ENCODE measurements at regions not wholly inside any gene's neighbourhood (a gene's known extent, or its start where the extent isn't known, plus 50 kb on each side); places are given as distances from the start of the nearest gene placed in this dataset.

- no peak for DNase-seq
Measured at GRCh38 chr2:180187611-180188010, 180.5 kb upstream of the CWC22 start.

DNA sequence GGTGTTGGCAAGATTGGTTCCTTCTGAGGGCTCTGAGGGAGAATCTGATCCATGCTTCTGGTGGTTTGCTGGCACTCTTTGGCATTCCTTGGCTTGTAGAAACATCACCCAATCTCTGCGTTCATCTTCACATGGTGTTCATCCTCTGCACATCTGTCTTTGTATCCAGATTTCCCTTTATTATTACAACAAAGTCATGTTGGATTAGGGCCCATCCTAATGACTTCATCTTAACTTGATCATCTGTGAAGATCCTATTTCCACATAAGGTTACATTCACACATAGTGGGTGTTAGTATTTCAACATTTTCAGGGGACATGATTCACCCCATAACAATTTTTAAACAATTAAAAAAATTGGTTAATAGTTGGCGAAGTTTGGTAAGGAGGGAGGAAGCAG is 177.4 kb upstream of the CWC22 start:
- DNase-seq, result no peak

GRCh38 chr2:180180511-180180910 is 173.4 kb upstream of the CWC22 start:
- DNase-seq, result no peak

GRCh38 chr2:180177534-180177933 is 170.4 kb upstream of the CWC22 start:
- no peak for DNase-seq

- no peak for DNase-seq
Measured at GRCh38 chr2:180175736-180176135, 168.6 kb upstream of the CWC22 start.

GRCh38 chr2:180174580-180174979 is 167.5 kb upstream of the CWC22 start:
- no peak for DNase-seq

GRCh38 chr2:180169474-180169873 is 162.4 kb upstream of the CWC22 start:
- DNase-seq, result no peak

GRCh38 chr2:180161415-180161814 is 154.3 kb upstream of the CWC22 start:
- DNase-seq, result no peak

GRCh38 chr2:180159921-180160320 is 152.8 kb upstream of the CWC22 start:
- no peak for DNase-seq

DNA sequence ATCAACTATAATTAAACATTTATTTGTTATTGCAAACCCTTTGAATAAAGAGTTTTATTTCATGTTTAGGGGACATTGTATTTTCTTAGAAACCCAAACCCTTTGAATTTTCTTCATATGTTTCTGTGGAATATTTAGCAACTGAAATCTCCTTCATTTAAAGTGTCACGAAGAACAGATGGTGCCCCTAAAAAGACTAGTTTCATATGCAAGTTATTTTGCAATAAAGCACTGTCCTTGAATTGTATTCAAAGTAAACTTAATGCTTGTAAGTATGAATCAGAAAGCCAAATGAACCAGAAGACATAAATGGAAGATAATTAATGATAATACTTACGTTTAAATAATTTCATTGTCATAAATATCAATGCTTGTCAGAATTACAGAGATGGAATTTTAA is 151.9 kb upstream of the CWC22 start:
- DNase-seq, result no peak

- no peak for DNase-seq
Measured at GRCh38 chr2:180156651-180157050, 149.6 kb upstream of the CWC22 start.

GRCh38 chr2:180150606-180151005 is 143.5 kb upstream of the CWC22 start:
- no peak for DNase-seq

DNA sequence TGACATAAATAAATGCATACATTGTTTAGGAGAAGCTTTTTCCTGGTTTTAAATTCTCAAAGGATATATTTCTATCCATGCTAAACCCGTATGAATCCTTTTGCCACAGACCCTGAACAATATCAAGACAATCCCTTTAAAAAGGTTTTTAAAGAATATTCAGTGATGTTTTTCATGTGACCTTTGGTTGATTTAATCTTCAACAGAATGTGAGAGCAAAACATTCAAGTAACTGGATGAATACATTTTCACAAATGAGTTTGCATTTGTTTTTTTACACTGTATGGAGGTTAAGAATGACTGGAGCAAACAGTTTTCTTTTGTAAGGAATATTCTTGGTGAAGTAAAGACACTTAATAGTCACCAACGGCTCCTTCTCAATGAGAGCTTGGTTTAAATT is 139.4 kb upstream of the CWC22 start:
- no peak for DNase-seq

- DNase-seq, result no peak
Measured at GRCh38 chr2:180146114-180146513, 139.0 kb upstream of the CWC22 start.

- no peak for DNase-seq
Measured at GRCh38 chr2:180145163-180145562, 138.1 kb upstream of the CWC22 start.

DNA sequence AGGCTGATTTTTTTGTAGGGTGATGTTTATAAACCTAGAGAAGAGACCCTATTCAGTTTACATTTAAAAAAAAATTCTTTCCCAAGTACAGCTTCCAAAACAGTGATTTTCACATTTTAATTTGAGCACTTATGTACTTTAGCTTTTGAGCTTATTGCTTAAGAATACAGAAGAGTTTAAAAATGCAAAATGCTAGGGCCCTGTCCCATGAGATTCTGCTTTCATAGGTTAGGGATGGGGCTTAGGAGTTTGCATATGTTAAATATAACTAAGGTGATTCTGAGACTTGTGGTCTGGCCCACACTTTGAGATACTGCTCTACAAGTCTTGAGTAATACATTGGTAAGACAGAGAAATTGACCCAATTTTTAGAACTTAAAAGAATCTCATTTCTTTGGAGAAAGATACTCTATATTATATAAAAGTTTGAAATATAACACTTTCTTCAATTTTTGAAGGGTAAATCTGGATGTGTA is 137.3 kb upstream of the CWC22 start:
- DNase-seq, result no peak

- DNase-seq, result no peak
Measured at GRCh38 chr2:180143633-180144337, 136.7 kb upstream of the CWC22 start.

DNA sequence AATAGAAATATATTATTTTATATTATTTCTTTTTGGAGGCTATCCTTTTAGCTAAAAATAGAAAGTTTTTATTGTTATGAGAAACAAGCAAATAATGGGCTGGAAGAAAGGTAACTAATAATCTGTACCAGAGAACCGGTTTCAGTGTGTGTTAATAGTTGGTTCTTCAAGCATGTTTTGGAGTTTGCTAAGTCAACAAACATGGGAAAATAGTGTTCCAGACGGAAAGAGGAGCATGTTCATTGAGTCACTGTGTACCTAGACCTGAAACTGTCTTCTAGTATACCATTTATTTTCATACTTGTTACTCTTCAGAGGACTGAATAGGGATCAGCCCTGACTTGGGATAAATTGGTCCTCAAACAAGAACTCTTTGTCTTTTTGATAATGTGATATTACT is 134.5 kb upstream of the CWC22 start:
- DNase-seq, result no peak

GRCh38 chr2:180133736-180134135 is 126.6 kb upstream of the CWC22 start:
- DNase-seq, result no peak

DNA sequence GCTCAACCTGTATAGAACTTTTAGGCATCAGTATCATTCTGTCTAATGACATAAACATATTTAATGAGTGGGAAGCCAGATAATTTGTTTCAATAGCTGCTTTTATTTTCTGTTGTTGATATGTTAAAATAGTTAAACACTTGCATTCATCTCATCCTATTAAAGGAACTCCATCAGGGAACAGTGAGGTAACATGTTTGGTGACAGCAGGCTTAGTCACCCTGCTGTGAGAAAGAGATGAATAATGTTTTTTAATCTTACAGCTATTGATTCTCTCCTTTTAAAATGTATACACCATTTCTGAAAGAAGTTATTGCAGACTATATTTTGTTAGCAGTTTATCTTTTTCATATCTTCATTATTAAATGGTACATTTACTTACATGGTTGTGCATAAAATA is 123.3 kb upstream of the CWC22 start:
- no peak for DNase-seq

DNA sequence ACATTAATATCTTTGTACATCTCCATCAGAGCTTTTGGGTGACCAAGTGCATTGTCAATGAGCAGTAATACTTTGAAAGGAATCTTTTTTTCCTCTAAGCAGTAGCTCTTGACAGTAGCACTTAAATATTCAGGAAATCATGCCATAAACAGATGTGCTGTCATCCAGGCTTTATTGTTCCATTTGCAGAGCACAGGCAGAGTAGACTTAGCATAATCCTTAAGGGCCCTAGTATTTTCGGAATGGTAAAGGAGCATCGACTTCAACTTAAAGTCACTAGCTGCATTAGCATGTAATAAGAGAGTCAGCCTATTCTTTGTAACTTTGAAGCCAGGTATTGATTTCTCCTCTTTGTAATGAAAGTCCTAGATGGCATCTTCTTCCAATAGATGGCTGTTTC is 121.8 kb upstream of the CWC22 start:
- DNase-seq, result no peak

DNA sequence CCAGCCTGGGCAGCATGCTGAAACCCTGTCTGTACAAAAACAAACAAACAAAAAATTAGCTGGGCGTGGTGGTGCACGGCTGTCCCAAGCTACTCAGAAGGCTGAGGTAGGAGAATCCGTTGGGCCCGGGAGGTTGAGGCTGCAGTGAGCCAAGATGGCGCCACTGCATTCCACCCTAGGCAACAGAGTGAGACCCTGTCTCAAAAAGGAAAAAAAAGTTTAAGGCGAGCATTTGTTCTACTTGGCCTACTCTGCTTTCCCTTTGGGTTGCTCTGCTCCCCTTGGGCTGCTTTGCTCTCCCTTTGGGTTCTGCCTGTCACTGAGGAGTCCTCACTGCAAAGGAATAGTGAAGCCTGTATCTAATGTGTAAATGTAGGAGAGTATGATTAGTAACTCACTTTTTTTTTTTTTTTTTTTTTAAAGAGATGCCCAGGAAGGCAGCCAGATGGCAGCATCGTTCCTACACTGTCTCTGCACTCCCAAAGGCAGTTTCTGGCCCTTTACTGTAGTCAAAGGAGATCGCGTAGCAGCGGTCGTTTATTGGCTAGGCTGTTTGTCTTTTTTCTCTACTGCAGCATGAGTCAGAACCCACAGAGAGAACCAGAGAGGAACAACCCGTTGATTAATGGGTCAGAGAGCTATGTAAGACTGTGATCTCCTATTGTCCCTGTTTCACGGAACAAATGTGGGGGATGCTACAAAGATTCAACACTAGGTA is 118.3 kb upstream of the CWC22 start:
- peak; percentile 40 for DNase-seq

DNA sequence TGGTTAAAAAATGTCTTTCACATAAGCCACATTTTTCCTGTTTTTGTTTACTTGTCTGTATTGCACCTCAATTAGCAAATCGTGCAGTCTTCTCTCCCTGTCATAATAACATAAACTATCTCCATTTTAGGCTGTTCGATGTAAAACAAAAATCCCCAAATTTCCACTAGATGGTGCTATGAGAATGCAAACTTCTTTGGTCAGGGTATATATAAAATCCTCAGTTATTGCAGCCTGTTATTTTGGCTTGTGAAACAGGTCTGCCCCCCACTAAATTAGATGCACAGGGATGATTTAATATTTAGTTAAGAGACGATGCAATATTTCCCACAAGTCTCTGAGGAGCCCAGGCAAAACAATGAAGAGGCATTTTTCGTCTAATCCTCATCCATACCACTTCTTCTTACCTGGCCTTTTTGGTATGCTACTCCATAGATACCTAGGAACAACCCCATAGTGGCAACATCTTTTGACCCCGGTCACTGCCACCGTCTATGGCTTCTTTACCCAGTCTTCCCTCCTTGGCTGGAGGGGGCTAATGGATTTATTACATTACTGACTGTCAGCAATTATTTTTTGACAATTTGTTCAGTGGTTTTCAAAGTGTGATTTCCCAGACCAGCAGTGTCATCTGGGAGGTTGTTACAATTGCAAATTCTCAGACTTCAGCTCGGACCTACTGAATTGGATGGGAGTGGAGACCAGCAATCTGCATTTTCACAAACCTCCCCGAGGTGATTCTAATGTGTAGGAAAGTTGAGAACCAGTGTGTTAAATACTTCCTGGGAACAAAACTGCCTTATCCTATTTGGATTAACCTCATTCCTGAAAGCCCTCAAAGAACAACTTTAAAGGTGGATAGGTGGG is 117.4 kb upstream of the CWC22 start:
- peak; percentile 49 for DNase-seq

DNA sequence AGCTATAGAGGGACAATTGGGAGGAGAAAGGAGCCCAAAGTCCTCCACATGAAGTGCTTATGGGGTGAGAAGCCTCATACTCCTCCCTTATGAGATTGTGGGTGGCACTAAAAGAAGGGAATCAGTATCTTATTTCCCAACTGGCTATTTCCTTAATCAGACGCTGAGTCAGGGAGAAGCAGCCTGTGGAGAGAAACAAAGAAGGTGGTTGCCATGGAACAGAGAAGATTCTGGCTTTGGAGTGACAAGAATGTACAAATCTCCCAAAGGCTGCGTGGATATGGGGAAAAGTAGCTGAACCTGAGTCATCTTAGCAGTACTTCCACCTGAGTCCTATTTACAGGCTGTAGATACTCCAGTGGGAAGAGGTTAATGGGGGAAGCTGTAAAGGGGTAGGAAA is 115.8 kb upstream of the CWC22 start:
- no peak for DNase-seq
